GM10266 (cell line): ENCODE measurements at regions not wholly inside any gene's neighbourhood (a gene's known extent, or its start where the extent isn't known, plus 50 kb on each side); places are given as distances from the start of the nearest gene placed in this dataset.

Experiments used
- DNase-seq: peaks from one replicate; pipeline ENCODE4 v3.0.0; 2012; ENCODE audit errors: extremely low spot score
- CTCF ChIP-seq: IDR thresholded peaks from 2 replicates; pipeline ENCODE4 v1.5.1; 2012; ENCODE audit warnings: mild to moderate bottlenecking, low read depth; ENCODE audit not compliant: control insufficient read depth, insufficient read depth; ENCODE audit errors: missing control alignments

GRCh38 chr12:66050283-66050576 is 80.3 kb downstream of the LLPH start:
- no peak for TF ChIP-seq CTCF
- DNase-seq: no peak

- DNase-seq: no peak
- TF ChIP-seq CTCF: no peak
These were observed 80.8 kb downstream of the LLPH start for GRCh38 chr12:66049538-66050282.

GRCh38 chr12:66048835-66049537 is 81.6 kb downstream of the LLPH start:
- no peak for TF ChIP-seq CTCF

GRCh38 chr12:66048218-66048834 is 82.2 kb downstream of the LLPH start:
- no peak for TF ChIP-seq CTCF

More at GRCh38 chr12:66048835-66049537, 81.6 kb downstream of the LLPH start:
- no peak for DNase-seq

GRCh38 chr12:66047411-66048021 is 83.0 kb downstream of the LLPH start:
- TF ChIP-seq CTCF: no peak
- DNase-seq: peak; percentile 54

More at GRCh38 chr12:66048218-66048834, 82.2 kb downstream of the LLPH start:
- no peak for DNase-seq

- no peak for TF ChIP-seq CTCF
- no peak for DNase-seq
These were observed 85.0 kb downstream of the LLPH start for GRCh38 chr12:66045506-66045905.
